ENCODE measurements at regions not wholly inside any gene's neighbourhood (a gene's known extent, or its start where the extent isn't known, plus 50 kb on each side); places are given as distances from the start of the nearest gene placed in this dataset.

DNA sequence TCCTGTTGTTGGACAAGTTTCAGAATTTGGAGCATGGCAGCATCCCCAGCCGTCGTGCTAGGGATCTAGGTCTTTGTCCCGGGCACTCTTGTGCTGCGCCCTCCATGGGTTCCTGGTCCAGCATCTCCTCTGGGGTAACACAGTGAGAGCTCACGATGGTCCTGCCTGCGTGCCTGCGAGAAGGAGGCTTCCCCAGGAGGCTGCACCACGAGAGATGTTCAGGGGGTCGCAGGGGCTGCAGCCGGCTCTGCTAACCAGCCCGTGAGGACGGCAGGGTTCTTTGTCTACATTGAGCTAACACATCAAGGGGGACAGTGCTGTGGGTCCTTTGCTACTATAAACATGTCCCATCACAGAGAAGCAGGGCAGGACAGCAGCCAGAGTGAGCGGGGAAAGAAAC lies 103.9 kb upstream of the SOX1 start (continued):
- TF ChIP-seq CTBP2 (IDR thresholded peaks at IDR 0.05; ENCODE audit: borderline replicate concordance, insufficient read depth, insufficient read length, low read length) = no peak
- TF ChIP-seq SRF (IDR thresholded peaks at IDR 0.05; ENCODE audit: low read depth, low read length) = no peak
